Mucosa of rectum (tissue), 2 donors: ENCODE measurements at regions not wholly inside any gene's neighbourhood (a gene's known extent, or its start where the extent isn't known, plus 50 kb on each side); places are given as distances from the start of the nearest gene placed in this dataset.
"Not testable (repeated sequence)": the region's sequence is repeated elsewhere in the genome, so short reads cannot be mapped to it uniquely, and the experiment has no call there.

Experiments
- H3K27ac ChIP-seq, 2 donors: one replicate each; pipeline ENCODE4 v1.7.0; 2013; ENCODE audit warnings: inconsistent platforms in 2 of 2, low read depth in 2 of 2, low read length in 2 of 2
- H3K27me3 ChIP-seq, 2 donors: one replicate each; pipeline ENCODE4 v1.7.0; 2013; ENCODE audit warnings: low read length in 2 of 2; ENCODE audit not compliant: control insufficient read depth in 2 of 2, insufficient read depth in 2 of 2
- H3K36me3 ChIP-seq, 2 donors: one replicate each; pipeline ENCODE4 v1.7.0; 2013; ENCODE audit warnings: low read length in 2 of 2; ENCODE audit not compliant: control insufficient read depth in 2 of 2, insufficient read depth in 2 of 2
- H3K4me1 ChIP-seq, 2 donors: one replicate each; pipeline ENCODE4 v1.7.0; 2013; ENCODE audit warnings: low read length in 2 of 2, mild to moderate bottlenecking in 1 of 2; ENCODE audit not compliant: control insufficient read depth in 2 of 2, insufficient read depth in 2 of 2
- H3K4me3 ChIP-seq, 2 donors: one replicate each; pipeline ENCODE4 v1.7.0; 2013; ENCODE audit warnings: low read length in 2 of 2
- H3K9ac ChIP-seq, 2 donors: one replicate each; pipeline ENCODE4 v1.7.0; 2013; ENCODE audit warnings: low read length in 2 of 2, low read depth in 1 of 2, mild to moderate bottlenecking in 1 of 2
- H3K9me3 ChIP-seq, 2 donors: one replicate each; pipeline ENCODE4 v1.7.0; 2013; ENCODE audit warnings: low read length in 2 of 2; ENCODE audit not compliant: control insufficient read depth in 2 of 2
- donor health status: healthy.
- donor health status: Normal muscosa, but diverticular disease.

DNA sequence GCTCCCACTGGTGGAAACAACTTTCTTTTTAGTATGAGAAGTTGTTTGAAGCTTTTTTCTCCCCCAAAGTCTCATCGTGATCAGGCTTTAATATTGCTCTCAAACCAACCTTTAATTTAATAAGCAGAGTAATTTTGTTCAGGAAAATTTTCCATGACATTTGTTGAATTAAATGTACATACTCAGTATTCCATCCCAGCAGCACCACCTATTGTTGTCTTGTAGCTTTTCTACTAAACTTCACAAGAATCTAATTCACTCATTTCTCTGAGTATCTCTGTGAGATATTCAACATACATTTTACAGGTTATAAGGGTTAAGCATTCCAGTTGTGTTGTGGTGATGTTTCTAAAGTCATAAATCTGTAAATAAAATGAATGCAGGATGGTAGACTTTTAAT lies 218.3 kb upstream of the HAND2 start:
- no peaks in the 10 kb centered on the region for H3K36me3 ChIP-seq
- no peak overlapping the region for H3K27ac ChIP-seq
- no peaks in the 10 kb centered on the region for H3K4me1 ChIP-seq
- no peaks in the 10 kb centered on the region for H3K27me3 ChIP-seq
- no peaks in the 10 kb centered on the region for H3K9me3 ChIP-seq
- H3K9ac ChIP-seq = no peak overlapping the region
- H3K4me3 ChIP-seq = no peak overlapping the region

DNA sequence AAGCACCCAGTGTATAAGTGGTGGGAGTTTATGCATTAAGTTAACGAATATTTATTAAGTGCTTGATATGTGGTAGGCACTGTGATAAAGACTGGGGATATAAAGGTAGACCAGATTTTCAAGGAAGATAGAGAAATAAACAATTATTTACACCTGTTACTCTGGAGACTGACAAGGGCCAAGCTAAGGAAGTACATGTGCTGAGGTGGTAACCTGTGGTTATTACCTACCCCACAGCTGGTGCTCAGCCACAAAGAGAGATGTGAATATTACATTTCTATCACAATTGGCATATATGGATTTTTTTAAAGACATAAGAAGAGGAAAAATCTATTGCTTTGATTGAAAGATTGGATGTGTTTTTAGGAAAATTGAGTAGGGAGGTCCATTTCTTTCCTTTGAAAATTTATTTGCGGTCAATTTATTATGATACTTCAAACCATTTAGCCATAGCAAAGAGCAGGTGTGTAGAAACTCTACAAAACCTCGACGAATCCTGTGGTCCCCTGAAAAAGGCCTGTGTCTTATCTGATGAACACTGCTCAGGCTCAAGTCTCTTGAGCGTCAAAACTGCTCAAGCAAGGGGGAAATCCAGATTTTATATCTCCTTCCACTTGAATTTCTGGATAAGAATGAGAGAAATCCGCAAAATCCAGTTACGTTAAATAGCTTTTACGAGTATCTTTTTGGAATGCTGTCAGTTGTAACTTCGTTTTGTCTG lies 217.7 kb upstream of the HAND2 start:
- H3K9ac ChIP-seq = no peak overlapping the region
- H3K27me3 ChIP-seq = no peaks in the 10 kb centered on the region
- H3K27ac ChIP-seq = no peak overlapping the region
- no peaks in the 10 kb centered on the region for H3K36me3 ChIP-seq
- H3K4me1 ChIP-seq = no peaks in the 10 kb centered on the region
- no peaks in the 10 kb centered on the region for H3K9me3 ChIP-seq
- H3K4me3 ChIP-seq = no peak overlapping the region

DNA sequence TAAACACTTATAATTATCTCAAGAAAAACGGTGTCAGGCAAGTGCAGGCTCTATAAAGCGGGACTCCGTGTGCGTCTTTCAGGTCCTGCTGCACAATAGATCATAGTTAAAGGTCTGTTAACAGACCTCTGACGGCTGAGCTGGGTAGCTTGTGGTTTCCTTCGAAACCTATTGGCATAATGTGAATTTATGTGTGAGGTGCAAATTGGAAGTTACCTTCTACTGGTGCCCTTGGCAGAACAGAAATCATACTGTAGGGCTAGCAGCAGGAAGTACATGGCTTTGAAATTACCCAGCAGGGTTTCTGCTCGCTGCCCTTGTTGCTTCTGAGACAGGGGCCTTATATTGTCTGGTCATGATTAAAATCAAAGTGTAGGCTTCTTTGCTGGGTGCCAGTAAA lies 216.4 kb upstream of the HAND2 start:
- no peaks in the 10 kb centered on the region for H3K36me3 ChIP-seq
- no peaks in the 10 kb centered on the region for H3K27me3 ChIP-seq
- H3K4me1 ChIP-seq = no peaks in the 10 kb centered on the region
- no peak overlapping the region for H3K9ac ChIP-seq
- no peaks in the 10 kb centered on the region for H3K9me3 ChIP-seq
- H3K4me3 ChIP-seq = no peak overlapping the region
- H3K27ac ChIP-seq = no peak overlapping the region

DNA sequence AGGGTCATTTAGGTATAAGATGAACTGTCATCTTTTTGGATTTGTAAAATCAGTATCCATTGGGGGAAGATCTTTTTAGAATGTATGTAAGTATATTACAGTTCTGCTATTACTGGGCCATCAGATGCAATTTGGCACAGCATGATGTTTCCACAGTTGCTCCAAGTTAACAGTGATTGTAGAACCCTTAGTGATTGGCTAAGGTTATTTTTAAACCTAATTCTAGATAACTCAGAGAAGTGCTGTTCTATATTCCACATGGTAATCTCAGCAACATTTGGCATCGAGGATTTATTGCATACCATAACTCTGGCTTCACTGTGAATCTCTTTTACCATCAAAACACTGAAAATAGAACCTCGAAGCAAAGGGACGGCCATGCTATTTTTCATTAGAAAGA lies 215.7 kb upstream of the HAND2 start:
- Histone ChIP-seq H3K9me3 (no peaks in the 10 kb centered on the region), H3K36me3 (no peaks in the 10 kb centered on the region)

DNA sequence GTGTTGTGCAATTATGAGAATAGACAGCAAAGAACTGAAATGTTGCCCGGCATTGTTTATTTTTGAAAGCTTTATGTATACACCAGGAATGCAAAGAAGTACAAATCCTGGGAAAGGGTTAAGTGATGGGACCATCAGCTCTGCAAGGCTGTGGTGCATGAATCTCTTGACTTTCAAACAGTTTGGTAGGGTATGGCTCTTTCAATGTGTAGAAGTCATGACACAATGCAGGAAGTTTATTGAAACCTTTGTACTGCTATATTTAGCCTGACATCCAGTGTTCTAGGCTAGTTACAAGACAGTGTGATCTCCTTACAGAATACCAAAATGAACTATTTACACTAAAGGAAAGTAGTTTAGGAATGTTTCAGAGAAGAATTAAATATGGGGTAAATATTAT lies 206.8 kb upstream of the HAND2 start:
- Histone ChIP-seq H3K9me3 (no peaks in the 10 kb centered on the region), H3K4me3 (no peak overlapping the region), H3K9ac (no peak overlapping the region), H3K27me3 (no peaks in the 10 kb centered on the region), H3K36me3 (no peaks in the 10 kb centered on the region), H3K4me1 (no peaks in the 10 kb centered on the region), H3K27ac (no peak overlapping the region)

More for the DNA sequence above, 215.7 kb upstream of the HAND2 start:
- Histone ChIP-seq H3K4me1 (no peaks in the 10 kb centered on the region), H3K4me3 (no peak overlapping the region), H3K9ac (no peak overlapping the region), H3K27me3 (no peaks in the 10 kb centered on the region), H3K27ac (no peak overlapping the region)

DNA sequence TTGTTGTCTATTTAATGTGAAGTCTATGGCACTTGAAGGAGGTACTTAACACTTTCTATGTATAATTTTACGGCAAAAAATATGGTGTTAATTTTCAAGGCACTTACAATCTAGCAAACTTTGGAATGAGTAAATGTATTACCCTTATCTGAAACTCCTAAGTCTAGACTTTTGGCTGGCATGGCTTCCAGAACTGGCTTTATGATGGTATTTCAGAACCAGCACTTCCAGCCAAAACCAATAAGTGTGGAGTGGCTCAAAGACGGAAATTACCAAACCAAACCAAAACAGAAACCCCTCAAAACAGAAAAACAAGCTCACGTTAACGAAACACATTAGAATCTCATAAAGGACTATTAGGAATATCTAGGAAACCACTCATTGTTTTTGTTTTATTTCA lies 205.6 kb upstream of the HAND2 start:
- Histone ChIP-seq H3K27ac (no peak overlapping the region), H3K9me3 (no peaks in the 10 kb centered on the region), H3K4me1 (no peaks in the 10 kb centered on the region), H3K27me3 (no peaks in the 10 kb centered on the region), H3K9ac (no peak overlapping the region), H3K4me3 (no peak overlapping the region), H3K36me3 (no peaks in the 10 kb centered on the region)

DNA sequence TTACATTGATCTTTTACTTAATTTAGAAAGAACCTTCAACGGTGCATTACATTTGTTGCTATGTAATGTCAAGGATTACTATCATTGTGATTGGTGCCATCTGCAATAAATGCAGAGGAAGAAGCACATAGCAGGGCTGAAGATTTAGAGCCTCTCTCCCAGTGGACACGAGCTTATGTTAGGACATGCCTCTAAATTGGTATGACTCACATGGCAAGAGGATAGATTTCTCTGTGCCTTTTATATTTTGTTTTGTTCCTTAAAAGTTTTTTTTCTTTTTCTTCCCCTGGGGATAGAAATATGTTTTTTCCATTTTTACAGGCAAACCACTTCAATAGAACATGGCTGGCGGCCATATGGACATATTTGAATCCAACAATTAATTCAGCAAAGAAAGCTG lies 205.0 kb upstream of the HAND2 start:
- Histone ChIP-seq H3K4me1 (no peaks in the 10 kb centered on the region), H3K27ac (no peak overlapping the region), H3K9ac (no peak overlapping the region), H3K4me3 (no peak overlapping the region), H3K36me3 (no peaks in the 10 kb centered on the region), H3K9me3 (no peaks in the 10 kb centered on the region), H3K27me3 (no peaks in the 10 kb centered on the region)

DNA sequence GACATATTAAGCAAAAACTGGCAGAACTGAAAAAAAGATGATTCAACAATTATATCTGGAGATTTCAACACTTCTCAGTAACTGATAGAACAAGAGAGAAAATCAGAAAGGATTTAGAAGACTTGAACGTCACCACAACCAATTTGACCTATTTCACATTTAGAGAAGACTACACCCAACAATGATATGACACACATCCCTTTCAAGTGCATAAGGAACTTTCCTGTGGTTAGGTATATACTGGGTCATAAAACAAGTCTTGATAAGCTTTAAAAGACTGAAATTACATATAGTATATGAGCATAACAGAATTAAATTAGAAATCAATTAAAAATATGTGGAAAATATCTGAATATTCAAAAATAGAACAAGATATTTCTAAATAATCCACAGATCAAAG lies 201.2 kb upstream of the HAND2 start:
- Histone ChIP-seq H3K4me3 (no peak overlapping the region), H3K4me1 (no peaks in the 10 kb centered on the region), H3K9ac (no peak overlapping the region), H3K27ac (no peak overlapping the region), H3K27me3 (no peaks in the 10 kb centered on the region), H3K9me3 (no peaks in the 10 kb centered on the region), H3K36me3 (no peaks in the 10 kb centered on the region)

DNA sequence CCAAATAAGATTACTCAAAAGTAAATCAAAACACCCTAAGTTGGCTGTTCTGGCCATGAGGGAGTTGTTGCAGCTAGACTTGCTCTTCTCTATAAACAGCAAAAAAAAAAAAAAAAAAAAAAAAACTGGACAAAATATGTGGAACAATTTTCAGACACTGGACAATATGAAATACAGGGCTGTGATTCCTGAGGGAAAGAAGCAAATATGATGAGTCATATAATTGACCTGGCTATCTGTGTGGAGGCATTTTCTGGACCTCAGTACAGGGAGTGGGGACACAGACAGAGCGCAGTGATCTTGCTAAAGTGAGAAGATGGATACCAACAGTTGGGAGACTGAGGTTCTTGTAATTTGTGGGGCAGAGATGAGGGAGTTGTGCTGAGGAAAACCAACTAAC lies 192.0 kb upstream of the HAND2 start:
- H3K4me1 ChIP-seq = no peaks in the 10 kb centered on the region
- H3K4me3 ChIP-seq = no peak overlapping the region
- no peak overlapping the region for H3K9ac ChIP-seq
- no peaks in the 10 kb centered on the region for H3K27me3 ChIP-seq
- H3K9me3 ChIP-seq = no peaks in the 10 kb centered on the region
- no peaks in the 10 kb centered on the region for H3K36me3 ChIP-seq
- H3K27ac ChIP-seq = no peak overlapping the region

DNA sequence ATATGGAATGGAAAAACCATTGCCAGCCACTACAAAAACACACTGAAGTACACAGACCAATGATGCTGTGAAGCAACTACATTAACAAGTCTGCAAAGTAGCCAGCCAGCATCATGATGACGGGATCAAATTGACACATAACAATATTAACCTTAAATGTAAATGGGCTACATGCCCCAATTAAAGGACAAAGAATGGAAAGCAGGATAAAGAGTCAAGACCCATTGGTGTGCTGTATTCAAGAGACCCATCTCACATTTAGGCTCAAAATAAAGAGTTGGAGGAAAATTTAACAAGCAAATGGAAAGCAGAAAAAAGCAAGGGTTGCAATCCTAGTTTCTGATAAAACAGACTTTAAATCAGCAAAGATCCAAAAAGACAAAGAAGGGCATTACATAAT lies 188.5 kb upstream of the HAND2 start:
- H3K9me3 ChIP-seq, H3K27ac ChIP-seq, H3K4me3 ChIP-seq, H3K27me3 ChIP-seq, H3K36me3 ChIP-seq, H3K4me1 ChIP-seq, H3K9ac ChIP-seq: not testable (repeated sequence)

DNA sequence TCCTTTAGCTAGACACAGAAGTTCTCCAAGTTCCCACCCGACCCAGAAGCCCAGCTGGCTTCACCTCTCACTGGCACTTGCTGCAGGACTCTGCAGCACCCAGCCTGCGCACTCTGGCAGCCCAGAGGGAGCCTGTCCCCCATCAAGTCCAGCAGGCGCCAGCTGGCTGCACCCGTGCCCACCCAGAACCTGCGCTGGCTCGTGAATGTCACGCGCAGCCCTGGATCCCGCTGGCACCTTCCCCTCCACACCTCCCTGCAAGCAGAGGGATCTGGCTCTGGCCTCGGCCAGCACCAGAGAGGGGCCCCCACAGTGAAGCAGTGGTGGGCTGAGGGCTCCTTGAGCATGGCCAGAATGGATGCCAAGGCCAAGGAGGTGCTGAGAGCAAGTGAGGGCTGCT lies 187.6 kb upstream of the HAND2 start:
- no peak overlapping the region for H3K9ac ChIP-seq
- no peaks in the 10 kb centered on the region for H3K4me1 ChIP-seq
- no peak overlapping the region for H3K4me3 ChIP-seq
- H3K27ac ChIP-seq = no peak overlapping the region
- no peaks in the 10 kb centered on the region for H3K27me3 ChIP-seq
- H3K36me3 ChIP-seq = no peaks in the 10 kb centered on the region
- no peaks in the 10 kb centered on the region for H3K9me3 ChIP-seq
